ENCODE measurements at regions not wholly inside any gene's neighbourhood (a gene's known extent, or its start where the extent isn't known, plus 50 kb on each side); places are given as distances from the start of the nearest gene placed in this dataset.

- H3K36me3 ChIP-seq = no peaks in the 10 kb centered on the region
- no peaks in the 10 kb centered on the region for H3K27me3 ChIP-seq
- peaks cover 0 to 4% of the 10 kb centered on the region in 2 donors for H3K4me1 ChIP-seq
- intact Hi-C loops (cut with DNase I) = no loop called here
- no peak for DNase-seq (ENCODE audit: low spot score in 2 of 2)
- no peak for TF ChIP-seq CTCF (IDR thresholded peaks at IDR 0.05)
- no peak overlapping the region for H3K4me3 ChIP-seq
- no peaks in the 10 kb centered on the region for H3K9me3 ChIP-seq
- H3K27ac ChIP-seq = no peak overlapping the region
These were observed 897.1 kb downstream of the KCNMA1 start for GRCh38 chr10:76740514-76740913.

GRCh38 chr10:76738991-76739390 is 898.6 kb downstream of the KCNMA1 start:
- no peak overlapping the region for H3K27ac ChIP-seq
- intact Hi-C loops (cut with DNase I) = no loop called here
- DNase-seq (ENCODE audit: low spot score in 2 of 2) = no peak
- H3K36me3 ChIP-seq = no peaks in the 10 kb centered on the region
- H3K27me3 ChIP-seq = no peaks in the 10 kb centered on the region
- no peak for TF ChIP-seq CTCF (IDR thresholded peaks at IDR 0.05)
- H3K4me3 ChIP-seq = no peak overlapping the region
- H3K9me3 ChIP-seq = no peaks in the 10 kb centered on the region
- H3K4me1 ChIP-seq = peaks cover 0 to 4% of the 10 kb centered on the region in 2 donors

GRCh38 chr10:76736815-76737618 is 900.6 kb downstream of the KCNMA1 start:
- intact Hi-C loops (cut with DNase I) = no loop called here
- DNase-seq (ENCODE audit: low spot score in 2 of 2) = no peak

GRCh38 chr10:76736392-76736791 is 901.2 kb downstream of the KCNMA1 start:
- Histone ChIP-seq H3K27ac (no peak overlapping the region), H3K4me1 (peaks cover 0 to 4% of the 10 kb centered on the region in 2 donors), H3K4me3 (no peak overlapping the region), H3K27me3 (no peaks in the 10 kb centered on the region), H3K36me3 (no peaks in the 10 kb centered on the region), H3K9me3 (no peaks in the 10 kb centered on the region)
- intact Hi-C loops (cut with DNase I) = no loop called here
- DNase-seq (ENCODE audit: low spot score in 2 of 2) = no peak
- no peak for TF ChIP-seq CTCF (IDR thresholded peaks at IDR 0.05)

More at GRCh38 chr10:76736815-76737618, 900.6 kb downstream of the KCNMA1 start:
- H3K4me1 ChIP-seq = peaks cover 0 to 4% of the 10 kb centered on the region in 2 donors
- no peak overlapping the region for H3K27ac ChIP-seq
- H3K36me3 ChIP-seq = no peaks in the 10 kb centered on the region
- H3K27me3 ChIP-seq = no peaks in the 10 kb centered on the region
- no peaks in the 10 kb centered on the region for H3K9me3 ChIP-seq
- H3K4me3 ChIP-seq = no peak overlapping the region
- no peak for TF ChIP-seq CTCF (IDR thresholded peaks at IDR 0.05)

GRCh38 chr10:76735866-76736265 is 901.7 kb downstream of the KCNMA1 start:
- peaks cover 0 to 4% of the 10 kb centered on the region in 2 donors for H3K4me1 ChIP-seq
- no peaks in the 10 kb centered on the region for H3K9me3 ChIP-seq
- no peak for DNase-seq (ENCODE audit: low spot score in 2 of 2)
- TF ChIP-seq CTCF (IDR thresholded peaks at IDR 0.05) = no peak
- H3K27me3 ChIP-seq = no peaks in the 10 kb centered on the region
- intact Hi-C loops (cut with DNase I) = no loop called here
- H3K4me3 ChIP-seq = no peak overlapping the region
- H3K36me3 ChIP-seq = no peaks in the 10 kb centered on the region
- no peak overlapping the region for H3K27ac ChIP-seq
